EH (cell line): ENCODE measurements at regions not wholly inside any gene's neighbourhood (a gene's known extent, or its start where the extent isn't known, plus 50 kb on each side); places are given as distances from the start of the nearest gene placed in this dataset.
"Not testable (repeated sequence)": the region's sequence is repeated elsewhere in the genome, so short reads cannot be mapped to it uniquely, and the experiment has no call there.

ENCODE experiments used
- DNase-seq: peaks from one replicate; pipeline ENCODE4 v3.0.0-alpha.2; 2015; ENCODE audit warnings: low read depth

GRCh38 chr20:56689318-56689717 lies 60.2 kb downstream of the TFAP2C start:
- peak; percentile 84 for DNase-seq

- peak; percentile 78 for DNase-seq
Observed at GRCh38 chr20:56689852-56690485, 60.9 kb downstream of the TFAP2C start.

GRCh38 chr20:56690531-56691175 lies 61.5 kb downstream of the TFAP2C start:
- DNase-seq: no peak

GRCh38 chr20:56691325-56691998 lies 62.4 kb downstream of the TFAP2C start:
- no peak for DNase-seq

- no peak for DNase-seq
Observed at GRCh38 chr20:56693217-56693616, 64.1 kb downstream of the TFAP2C start.

- no peak for DNase-seq
Observed at GRCh38 chr20:56697476-56697875, 68.4 kb downstream of the TFAP2C start.

GRCh38 chr20:56698297-56698696 lies 69.2 kb downstream of the TFAP2C start:
- no peak for DNase-seq

- no peak for DNase-seq
Observed at GRCh38 chr20:56698749-56699148, 69.6 kb downstream of the TFAP2C start.

GRCh38 chr20:56702931-56703840 lies 74.1 kb downstream of the TFAP2C start:
- no peak for DNase-seq

GRCh38 chr20:56706867-56707360 lies 77.8 kb downstream of the TFAP2C start:
- no peak for DNase-seq

GRCh38 chr20:56708991-56709390 lies 79.9 kb downstream of the TFAP2C start:
- no peak for DNase-seq

GRCh38 chr20:56710125-56710524 lies 81.0 kb downstream of the TFAP2C start:
- DNase-seq: no peak

- not testable (repeated sequence) for DNase-seq
Observed at GRCh38 chr20:56710577-56710976, 81.5 kb downstream of the TFAP2C start.

GRCh38 chr20:56711018-56711417 lies 81.9 kb downstream of the TFAP2C start:
- peak; percentile 73 for DNase-seq

GRCh38 chr20:56715309-56715708 lies 86.2 kb downstream of the TFAP2C start:
- no peak for DNase-seq

GRCh38 chr20:56715902-56716519 lies 86.9 kb downstream of the TFAP2C start:
- no peak for DNase-seq

- no peak for DNase-seq
Observed at GRCh38 chr20:56716806-56717205, 87.7 kb downstream of the TFAP2C start.

- DNase-seq: no peak
Observed at GRCh38 chr20:56718816-56719215, 89.7 kb downstream of the TFAP2C start.

- no peak for DNase-seq
Observed at GRCh38 chr20:56720620-56721213, 91.6 kb downstream of the TFAP2C start.

- no peak for DNase-seq
Observed at GRCh38 chr20:56722042-56722441, 92.9 kb downstream of the TFAP2C start.

- no peak for DNase-seq
Observed at GRCh38 chr20:56723331-56723730, 94.2 kb downstream of the TFAP2C start.
